ENCODE measurements at regions not wholly inside any gene's neighbourhood (a gene's known extent, or its start where the extent isn't known, plus 50 kb on each side); places are given as distances from the start of the nearest gene placed in this dataset.
"Not testable (repeated sequence)": the region's sequence is repeated elsewhere in the genome, so short reads cannot be mapped to it uniquely, and the experiment has no call there.

DNA sequence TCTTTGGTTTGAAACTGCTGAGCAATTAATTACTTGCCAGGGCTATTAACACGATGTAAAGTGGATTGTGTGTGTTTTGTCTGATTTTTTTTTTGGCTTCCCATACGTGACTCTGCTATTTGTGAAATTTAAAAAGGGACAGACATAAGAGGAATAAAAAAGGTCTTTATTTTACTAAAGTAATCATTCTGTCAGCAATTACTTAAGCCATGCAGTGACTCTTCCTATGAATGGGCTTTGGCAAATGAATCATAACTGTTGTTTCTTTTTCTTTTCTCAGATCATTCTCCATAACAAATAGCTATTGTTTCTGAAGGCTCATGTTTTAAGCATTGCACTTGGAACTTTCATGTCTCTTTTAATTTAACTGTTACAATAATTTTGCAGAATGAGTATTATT, 461.3 kb upstream of the RORB start:
- H3K4me1 Mint-ChIP-seq (ENCODE audit: low read depth), result no peaks in the 10 kb centered on the region
- no peak overlapping the region for H3K27ac Mint-ChIP-seq
- no peaks in the 10 kb centered on the region for H3K27me3 Mint-ChIP-seq (ENCODE audit: low read depth)
- H3K9me3 Mint-ChIP-seq, result no peaks in the 10 kb centered on the region
- H3K4me3 Mint-ChIP-seq, result no peak overlapping the region
- no peaks in the 10 kb centered on the region for H3K36me3 Mint-ChIP-seq (ENCODE audit: low read depth)

GRCh38 chr9:74036549-74037231, 460.4 kb upstream of the RORB start:
- Mint-ChIP-seq H3K4me1 (ENCODE audit: low read depth) (no peaks in the 10 kb centered on the region), H3K27ac (no peak overlapping the region), H3K36me3 (ENCODE audit: low read depth) (no peaks in the 10 kb centered on the region), H3K27me3 (ENCODE audit: low read depth) (no peaks in the 10 kb centered on the region), H3K9me3 (no peaks in the 10 kb centered on the region), H3K4me3 (no peak overlapping the region)

DNA sequence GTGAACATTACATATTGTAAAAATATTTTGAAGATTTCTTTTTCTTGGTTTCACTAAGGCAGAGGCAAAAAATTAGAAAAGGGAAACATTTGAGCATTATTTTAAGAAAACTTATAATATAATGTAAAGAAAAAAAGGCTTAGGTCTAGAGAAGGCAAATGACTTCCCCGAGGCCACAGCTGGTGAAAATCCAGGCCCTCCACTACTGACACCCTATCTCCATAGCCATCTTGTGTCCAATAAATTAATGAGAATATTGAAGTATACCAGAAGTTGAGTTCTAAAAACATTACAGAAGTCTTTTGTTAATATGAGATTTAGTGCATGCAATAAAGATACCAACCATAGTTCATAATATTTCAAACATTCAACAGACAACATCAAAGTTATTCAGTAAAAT, 459.9 kb upstream of the RORB start:
- Mint-ChIP-seq H3K27me3 (ENCODE audit: low read depth) (no peaks in the 10 kb centered on the region), H3K4me1 (ENCODE audit: low read depth) (no peaks in the 10 kb centered on the region), H3K36me3 (ENCODE audit: low read depth) (no peaks in the 10 kb centered on the region), H3K27ac (no peak overlapping the region), H3K4me3 (no peak overlapping the region), H3K9me3 (no peaks in the 10 kb centered on the region)

GRCh38 chr9:74041588-74041987, 455.5 kb upstream of the RORB start:
- H3K27ac Mint-ChIP-seq, result no peak overlapping the region
- H3K27me3 Mint-ChIP-seq (ENCODE audit: low read depth), result no peaks in the 10 kb centered on the region
- no peaks in the 10 kb centered on the region for H3K36me3 Mint-ChIP-seq (ENCODE audit: low read depth)
- no peak overlapping the region for H3K4me3 Mint-ChIP-seq
- H3K4me1 Mint-ChIP-seq (ENCODE audit: low read depth), result no peaks in the 10 kb centered on the region
- no peaks in the 10 kb centered on the region for H3K9me3 Mint-ChIP-seq

- Mint-ChIP-seq H3K4me1 (ENCODE audit: low read depth) (no peaks in the 10 kb centered on the region), H3K36me3 (ENCODE audit: low read depth) (no peaks in the 10 kb centered on the region), H3K9me3 (no peaks in the 10 kb centered on the region), H3K27me3 (ENCODE audit: low read depth) (no peaks in the 10 kb centered on the region), H3K27ac (no peak overlapping the region), H3K4me3 (no peak overlapping the region)
Measured at GRCh38 chr9:74044844-74045243, 452.3 kb upstream of the RORB start.

DNA sequence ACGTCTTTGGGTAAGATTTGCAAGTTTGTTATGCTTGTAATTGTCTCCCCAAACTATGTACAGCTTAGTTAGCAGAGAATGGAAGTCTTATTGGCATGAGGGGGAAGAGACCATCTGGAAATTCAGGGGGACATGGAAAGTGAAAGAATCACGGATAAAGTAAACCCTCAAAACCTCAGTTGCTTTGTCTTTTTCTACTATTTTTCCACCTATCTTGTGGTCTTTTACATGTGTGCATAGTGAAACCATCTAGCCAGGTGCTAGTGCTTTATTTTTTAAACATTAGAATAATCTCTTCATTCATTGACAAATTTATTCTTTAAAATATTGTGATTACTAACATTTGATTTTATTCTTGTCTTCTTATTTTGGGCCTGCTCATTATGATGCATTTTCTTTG, 441.1 kb upstream of the RORB start:
- H3K27ac Mint-ChIP-seq, result no peak overlapping the region
- H3K4me1 Mint-ChIP-seq (ENCODE audit: low read depth), result no peaks in the 10 kb centered on the region
- no peaks in the 10 kb centered on the region for H3K9me3 Mint-ChIP-seq
- H3K36me3 Mint-ChIP-seq (ENCODE audit: low read depth), result no peaks in the 10 kb centered on the region
- no peaks in the 10 kb centered on the region for H3K27me3 Mint-ChIP-seq (ENCODE audit: low read depth)
- H3K4me3 Mint-ChIP-seq, result no peak overlapping the region

DNA sequence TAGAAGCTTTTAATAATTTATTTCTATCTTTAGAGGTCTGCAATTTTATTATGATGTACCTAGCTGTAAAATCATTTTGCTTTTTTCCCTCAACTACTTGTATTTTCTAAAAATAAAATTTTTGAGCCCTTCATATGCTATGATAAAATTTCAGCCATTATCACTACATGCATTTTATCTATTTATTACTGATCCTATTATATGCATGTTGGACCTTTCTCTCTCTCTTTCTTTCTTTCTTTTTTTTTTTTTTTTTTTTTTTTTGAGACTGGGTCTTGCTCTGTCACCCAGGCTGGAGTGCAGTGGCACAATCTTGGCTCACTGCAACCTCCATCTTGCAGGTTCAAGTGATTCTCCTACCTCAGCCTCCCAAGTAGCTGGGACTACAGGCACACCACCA, 440.1 kb upstream of the RORB start:
- not testable (repeated sequence) for H3K9me3 Mint-ChIP-seq; H3K4me1 Mint-ChIP-seq (ENCODE audit: low read depth); H3K27ac Mint-ChIP-seq; H3K36me3 Mint-ChIP-seq (ENCODE audit: low read depth); H3K27me3 Mint-ChIP-seq (ENCODE audit: low read depth); H3K4me3 Mint-ChIP-seq

GRCh38 chr9:74064702-74065101, 432.4 kb upstream of the RORB start:
- H3K27ac Mint-ChIP-seq, result no peak overlapping the region
- H3K4me1 Mint-ChIP-seq (ENCODE audit: low read depth), result no peaks in the 10 kb centered on the region
- H3K36me3 Mint-ChIP-seq (ENCODE audit: low read depth), result no peaks in the 10 kb centered on the region
- H3K9me3 Mint-ChIP-seq, result peaks cover 3% of the 10 kb centered on the region
- H3K4me3 Mint-ChIP-seq, result no peak overlapping the region
- H3K27me3 Mint-ChIP-seq (ENCODE audit: low read depth), result no peaks in the 10 kb centered on the region

DNA sequence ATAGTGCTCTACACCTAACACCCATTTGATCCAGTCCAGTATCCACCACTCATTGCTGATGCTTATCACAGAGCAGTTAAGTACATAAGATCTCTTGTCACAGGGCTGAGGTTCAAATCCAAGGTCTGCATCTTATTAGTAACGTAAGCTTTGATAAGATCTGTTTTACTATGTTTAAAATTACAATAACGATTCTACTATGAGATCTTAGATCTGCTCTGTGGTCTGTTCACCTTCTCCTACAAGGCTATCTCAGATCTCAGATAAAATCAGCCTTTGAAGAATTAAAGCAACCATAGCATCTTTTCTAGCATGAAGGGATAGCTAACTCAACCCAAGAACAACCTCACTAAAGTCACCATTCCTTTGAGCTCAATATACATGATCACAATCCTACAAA, 431.0 kb upstream of the RORB start:
- H3K4me3 Mint-ChIP-seq, result no peak overlapping the region
- peaks cover 3% of the 10 kb centered on the region for H3K9me3 Mint-ChIP-seq
- no peaks in the 10 kb centered on the region for H3K36me3 Mint-ChIP-seq (ENCODE audit: low read depth)
- H3K27ac Mint-ChIP-seq, result no peak overlapping the region
- no peaks in the 10 kb centered on the region for H3K4me1 Mint-ChIP-seq (ENCODE audit: low read depth)
- H3K27me3 Mint-ChIP-seq (ENCODE audit: low read depth), result no peaks in the 10 kb centered on the region

GRCh38 chr9:74066605-74067004, 430.5 kb upstream of the RORB start:
- no peak overlapping the region for H3K27ac Mint-ChIP-seq

DNA sequence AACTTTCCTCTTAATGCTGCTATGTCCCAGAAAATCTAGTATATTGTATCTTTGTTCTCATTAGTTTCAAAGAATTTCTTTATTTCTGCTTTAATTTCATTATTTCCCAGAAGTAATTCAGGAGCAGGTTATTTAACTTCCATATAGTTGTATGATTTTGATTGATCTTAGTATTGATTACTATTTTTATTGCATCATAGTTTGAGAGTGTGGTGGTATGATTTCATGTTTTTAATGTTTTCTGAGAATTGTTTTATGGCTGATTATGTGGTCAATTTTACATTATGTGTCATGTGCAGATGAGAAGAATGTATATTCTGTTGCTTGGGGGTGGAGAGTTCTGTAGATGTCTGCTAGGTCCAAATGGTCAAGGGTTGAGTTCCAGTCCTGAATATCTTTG, 425.6 kb upstream of the RORB start:
- no peaks in the 10 kb centered on the region for H3K27me3 Mint-ChIP-seq (ENCODE audit: low read depth)

More at GRCh38 chr9:74066605-74067004, 430.5 kb upstream of the RORB start:
- Mint-ChIP-seq H3K9me3 (peaks cover 3% of the 10 kb centered on the region), H3K27me3 (ENCODE audit: low read depth) (no peaks in the 10 kb centered on the region), H3K4me1 (ENCODE audit: low read depth) (no peaks in the 10 kb centered on the region), H3K4me3 (no peak overlapping the region), H3K36me3 (ENCODE audit: low read depth) (no peaks in the 10 kb centered on the region)

GRCh38 chr9:74073897-74074296, 423.2 kb upstream of the RORB start:
- Mint-ChIP-seq H3K4me1 (ENCODE audit: low read depth) (no peaks in the 10 kb centered on the region), H3K9me3 (peaks cover 6% of the 10 kb centered on the region), H3K36me3 (ENCODE audit: low read depth) (no peaks in the 10 kb centered on the region), H3K27ac (no peak overlapping the region), H3K27me3 (ENCODE audit: low read depth) (no peaks in the 10 kb centered on the region), H3K4me3 (no peak overlapping the region)

More for the DNA sequence above, 425.6 kb upstream of the RORB start:
- H3K9me3 Mint-ChIP-seq, result peaks cover 2% of the 10 kb centered on the region
- no peak overlapping the region for H3K4me3 Mint-ChIP-seq
- no peaks in the 10 kb centered on the region for H3K36me3 Mint-ChIP-seq (ENCODE audit: low read depth)
- no peaks in the 10 kb centered on the region for H3K4me1 Mint-ChIP-seq (ENCODE audit: low read depth)
- H3K27ac Mint-ChIP-seq, result no peak overlapping the region

- H3K27ac Mint-ChIP-seq, result no peak overlapping the region
- no peaks in the 10 kb centered on the region for H3K27me3 Mint-ChIP-seq (ENCODE audit: low read depth)
- no peaks in the 10 kb centered on the region for H3K4me1 Mint-ChIP-seq (ENCODE audit: low read depth)
- H3K9me3 Mint-ChIP-seq, result peaks cover 6% of the 10 kb centered on the region
- no peaks in the 10 kb centered on the region for H3K36me3 Mint-ChIP-seq (ENCODE audit: low read depth)
- no peak overlapping the region for H3K4me3 Mint-ChIP-seq
Measured at GRCh38 chr9:74078647-74079046, 418.5 kb upstream of the RORB start.

- not testable (repeated sequence) for H3K36me3 Mint-ChIP-seq (ENCODE audit: low read depth); H3K27me3 Mint-ChIP-seq (ENCODE audit: low read depth); H3K9me3 Mint-ChIP-seq; H3K4me1 Mint-ChIP-seq (ENCODE audit: low read depth); H3K4me3 Mint-ChIP-seq; H3K27ac Mint-ChIP-seq
Measured at GRCh38 chr9:74080652-74081051, 416.5 kb upstream of the RORB start.

DNA sequence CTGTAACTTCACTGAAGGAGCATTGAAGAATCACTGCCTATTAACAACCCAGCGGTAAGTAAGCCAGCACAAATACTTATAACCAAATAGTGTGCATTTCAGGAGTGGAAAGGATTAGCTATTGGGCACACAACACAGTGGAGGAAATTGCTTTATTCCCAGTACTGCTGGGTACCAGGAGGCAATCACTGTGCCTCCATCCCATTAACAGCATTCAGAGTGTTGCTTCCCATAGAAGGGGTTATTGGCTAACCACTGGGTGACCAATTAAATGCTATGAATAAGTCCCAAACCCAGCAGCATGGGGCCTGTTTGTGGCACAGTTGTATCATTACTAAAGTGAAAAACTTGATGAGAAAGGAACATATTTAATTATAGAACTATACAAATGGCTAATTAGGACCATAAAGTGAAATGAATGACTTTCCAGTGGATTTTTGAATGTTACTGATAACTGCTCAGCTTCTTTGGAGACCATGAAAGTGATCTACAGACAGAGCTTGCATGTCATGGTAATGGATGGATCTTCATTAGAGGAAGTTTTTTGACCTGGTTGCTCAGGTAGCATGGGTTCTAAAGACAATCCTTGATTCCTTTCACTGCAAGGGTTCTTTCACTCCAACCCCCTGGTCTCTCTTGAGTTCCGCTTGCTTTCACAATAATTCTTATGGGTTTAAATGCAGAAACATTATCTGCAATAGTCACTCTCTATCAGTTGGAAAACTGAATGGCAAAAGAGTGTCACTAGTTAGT, 413.3 kb upstream of the RORB start:
- peaks cover 6% of the 10 kb centered on the region for H3K9me3 Mint-ChIP-seq
- no peaks in the 10 kb centered on the region for H3K36me3 Mint-ChIP-seq (ENCODE audit: low read depth)
- no peak overlapping the region for H3K27ac Mint-ChIP-seq
- no peaks in the 10 kb centered on the region for H3K4me1 Mint-ChIP-seq (ENCODE audit: low read depth)
- no peak overlapping the region for H3K4me3 Mint-ChIP-seq
- no peaks in the 10 kb centered on the region for H3K27me3 Mint-ChIP-seq (ENCODE audit: low read depth)

Data from T-helper 1 cell treated with Interleukin-12 subunit alpha and Interleukin-12 subunit beta and Interleukin-4 antibody, amounts not matched to agents 30 μg/mL and 1 μg/mL, for 36 hours (primary cell).